Neural cell (in vitro differentiated cells): ENCODE measurements at regions not wholly inside any gene's neighbourhood (a gene's known extent, or its start where the extent isn't known, plus 50 kb on each side); places are given as distances from the start of the nearest gene placed in this dataset.

Experiments used
- H2AFZ ChIP-seq: fragments of 200-600, 300-800 bp; sonication (generic), shearing (Covaris generic); 2 replicates; pipeline ENCODE4 v1.6.0; 2014; ENCODE audit warnings: low read depth, mild to moderate bottlenecking, antibody characterized with exemption, low read length, moderate library complexity
- H3F3A ChIP-seq: fragments of 200-600 bp; shearing (Covaris generic); 2 replicates; pipeline ENCODE4 v1.6.1; 2016; ENCODE audit warnings: mild to moderate bottlenecking, moderate library complexity, mixed read lengths, antibody characterized with exemption, low read length; ENCODE audit not compliant: insufficient read depth, poor library complexity, severe bottlenecking
- H3K27ac ChIP-seq: fragments of 200-600, 300-800 bp; sonication (generic), shearing (Covaris generic); 2 replicates; pipeline ENCODE4 v1.5.1; 2014; ENCODE audit warnings: mild to moderate bottlenecking, low read length, moderate library complexity
- H3K27me3 ChIP-seq: fragments of 300-800, 200-600 bp; sonication (generic), shearing (Covaris generic); 2 replicates; pipeline ENCODE4 v1.6.0; 2014; ENCODE audit warnings: mild to moderate bottlenecking, low read depth, low read length, moderate library complexity; ENCODE audit not compliant: insufficient read depth
- H3K36me3 ChIP-seq: fragments of 300-800, 200-600 bp; sonication (generic), shearing (Covaris generic); 2 replicates; pipeline ENCODE4 v1.5.1; 2014; ENCODE audit warnings: mild to moderate bottlenecking, antibody characterized with exemption, low read length, moderate library complexity; ENCODE audit not compliant: insufficient read depth
- H3K4me2 ChIP-seq: fragments of 300-800, 200-600 bp; sonication (generic), shearing (Covaris generic); 2 replicates; pipeline ENCODE4 v1.6.0; 2014; ENCODE audit warnings: mild to moderate bottlenecking, low read length
- H3K4me3 ChIP-seq: fragments of 300-800, 200-600 bp; sonication (generic), shearing (Covaris generic); 2 replicates; pipeline ENCODE4 v1.5.1; 2014; ENCODE audit warnings: mild to moderate bottlenecking, low read length, moderate library complexity
- H3K79me2 ChIP-seq: fragments of 200-600 bp; shearing (Covaris generic); replicated peaks from 2 replicates; pipeline ENCODE4 v1.6.0; 2014; ENCODE audit warnings: mild to moderate bottlenecking, low read length, moderate library complexity; ENCODE audit not compliant: insufficient read depth
- H3K9ac ChIP-seq: fragments of 300-800, 200-600 bp; sonication (generic), shearing (Covaris generic); 2 replicates; pipeline ENCODE4 v1.6.1; 2016; ENCODE audit warnings: mild to moderate bottlenecking, low read length, mixed read lengths
- H3K9me2 ChIP-seq: fragments of 200-600 bp; shearing (Covaris generic); 2 replicates; pipeline ENCODE4 v1.6.1; 2016; ENCODE audit warnings: mild to moderate bottlenecking, low read length, mixed read lengths; ENCODE audit not compliant: insufficient read depth
- H3K9me3 ChIP-seq: fragments of 200-600, 300-800 bp; sonication (generic), shearing (Covaris generic); 2 replicates; pipeline ENCODE4 v1.6.1; 2016; ENCODE audit warnings: mild to moderate bottlenecking, mixed run types, low read length, moderate library complexity, mixed read lengths
- H4K20me1 ChIP-seq: fragments of 200-600 bp; shearing (Covaris generic); 2 replicates; pipeline ENCODE4 v1.6.1; 2016; ENCODE audit warnings: mild to moderate bottlenecking, mixed run types; ENCODE audit not compliant: insufficient read depth
- CTCF ChIP-seq: fragments of 450-650 bp; IDR thresholded peaks from 2 replicates; pipeline ENCODE4 v1.5.1; 2014; ENCODE audit warnings: antibody characterized with exemption, mild to moderate bottlenecking, moderate library complexity; ENCODE audit not compliant: poor library complexity, severe bottlenecking
- EP300 ChIP-seq: fragments of 450-650 bp; conservative IDR thresholded peaks from 2 replicates; pipeline ENCODE4 v1.6.1; 2014; ENCODE audit warnings: antibody characterized with exemption, mild to moderate bottlenecking, moderate library complexity; ENCODE audit not compliant: poor library complexity, severe bottlenecking
- EZH2 ChIP-seq: fragments of 200-600, 300-800 bp; shearing (Covaris generic), sonication (generic); IDR thresholded peaks from 2 replicates; pipeline ENCODE4 v1.6.1; 2014; ENCODE audit warnings: antibody characterized with exemption, low read length, borderline replicate concordance, mild to moderate bottlenecking; ENCODE audit not compliant: insufficient read depth, poor library complexity, severe bottlenecking
- MXI1 ChIP-seq: fragments of 450-650 bp; conservative IDR thresholded peaks from 2 replicates; pipeline ENCODE4 v1.6.1; 2014; ENCODE audit warnings: antibody characterized with exemption, mild to moderate bottlenecking; ENCODE audit not compliant: poor library complexity, severe bottlenecking
- POLR2AphosphoS5 ChIP-seq: IDR thresholded peaks from 2 replicates; pipeline ENCODE4 v1.6.1; 2012
- RAD21 ChIP-seq: fragments of 450-650 bp; conservative IDR thresholded peaks from 2 replicates; pipeline ENCODE4 v1.6.1; 2014; ENCODE audit warnings: antibody characterized with exemption, mild to moderate bottlenecking, moderate library complexity
- REST ChIP-seq: IDR thresholded peaks from 2 replicates; pipeline ENCODE4 v1.6.1; 2012; ENCODE audit warnings: borderline replicate concordance
- SMC3 ChIP-seq: fragments of 450-650 bp; conservative IDR thresholded peaks from 2 replicates; pipeline ENCODE4 v1.6.1; 2014; ENCODE audit warnings: antibody characterized with exemption, mild to moderate bottlenecking, moderate library complexity; ENCODE audit not compliant: poor library complexity
- TAF1 ChIP-seq: IDR thresholded peaks from 2 replicates; pipeline ENCODE4 v1.6.1; 2012; ENCODE audit warnings: low read depth

DNA sequence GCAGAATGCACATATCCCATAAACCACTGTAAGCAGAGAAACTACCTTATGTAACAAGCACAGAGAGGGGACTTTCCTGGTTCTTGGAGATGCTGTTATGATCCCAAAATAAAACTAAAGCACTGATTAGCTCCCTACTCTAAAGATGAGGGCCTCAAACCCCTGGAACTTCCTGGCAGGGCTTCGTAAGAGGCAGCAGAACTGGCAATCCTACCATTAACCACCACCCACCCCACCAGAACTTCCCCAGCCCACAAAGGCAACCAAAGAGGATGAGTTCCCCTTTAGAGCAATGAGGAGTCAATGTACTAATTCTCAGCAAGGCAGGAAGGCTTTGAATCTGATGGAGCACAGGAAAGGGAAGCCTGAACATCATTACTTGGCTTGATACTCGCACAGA lies 436.5 kb upstream of the FRG1 start:
- Histone ChIP-seq H2AFZ (no peak overlapping the region), H3K4me3 (no peak overlapping the region), H3K27ac (no peak overlapping the region), H3K79me2 (no peaks in the 10 kb centered on the region), H3K36me3 (no peaks in the 10 kb centered on the region), H3K9ac (no peak overlapping the region), H4K20me1 (no peaks in the 10 kb centered on the region), H3K27me3 (no peaks in the 10 kb centered on the region), H3K9me3 (no peaks in the 10 kb centered on the region), H3K4me2 (no peak overlapping the region), H3F3A (no peaks in the 10 kb centered on the region), H3K9me2 (no peaks in the 10 kb centered on the region)
- no peak for TF ChIP-seq REST
- TF ChIP-seq SMC3, result no peak
- no peak for TF ChIP-seq EZH2
- TF ChIP-seq POLR2AphosphoS5, result no peak
- no peak for TF ChIP-seq TAF1
- no peak for TF ChIP-seq RAD21
- no peak for TF ChIP-seq MXI1
- TF ChIP-seq CTCF, result no peak
- no peak for TF ChIP-seq EP300

GRCh38 chr4:189505380-189505779 lies 435.3 kb upstream of the FRG1 start:
- Histone ChIP-seq H4K20me1 (no peaks in the 10 kb centered on the region), H2AFZ (no peak overlapping the region), H3F3A (no peaks in the 10 kb centered on the region), H3K9me3 (no peaks in the 10 kb centered on the region), H3K36me3 (no peaks in the 10 kb centered on the region), H3K4me3 (no peak overlapping the region), H3K9ac (no peak overlapping the region), H3K27me3 (no peaks in the 10 kb centered on the region), H3K9me2 (no peaks in the 10 kb centered on the region), H3K27ac (no peak overlapping the region), H3K79me2 (no peaks in the 10 kb centered on the region), H3K4me2 (no peak overlapping the region)
- TF ChIP-seq MXI1 (no peak), EP300 (no peak), REST (no peak), SMC3 (no peak), CTCF (no peak), POLR2AphosphoS5 (no peak), EZH2 (no peak), RAD21 (no peak), TAF1 (no peak)
